Glutamatergic neuron (in vitro differentiated cells): ENCODE measurements at regions not wholly inside any gene's neighbourhood (a gene's known extent, or its start where the extent isn't known, plus 50 kb on each side); places are given as distances from the start of the nearest gene placed in this dataset.

Experiments used
- DNase-seq: peaks from one replicate; pipeline ENCODE4 v3.0.0; 2022
- H3K27ac Mint-ChIP-seq: one replicate; pipeline ENCODE4 v1.8.0; 2020; ENCODE audit warnings: mild to moderate bottlenecking, mixed read lengths, inconsistent platforms; ENCODE audit not compliant: unreplicated experiment
- H3K27me3 Mint-ChIP-seq: one replicate; pipeline ENCODE4 v1.8.0; 2020; ENCODE audit warnings: mild to moderate bottlenecking, moderate library complexity, mixed read lengths, inconsistent platforms; ENCODE audit not compliant: unreplicated experiment
- H3K36me3 Mint-ChIP-seq: one replicate; pipeline ENCODE4 v1.8.0; 2020; ENCODE audit warnings: mild to moderate bottlenecking, mixed read lengths, inconsistent platforms; ENCODE audit not compliant: unreplicated experiment
- H3K4me1 Mint-ChIP-seq: one replicate; pipeline ENCODE4 v1.8.0; 2020; ENCODE audit warnings: mild to moderate bottlenecking, low read depth, mixed read lengths, inconsistent platforms; ENCODE audit not compliant: unreplicated experiment
- H3K4me3 Mint-ChIP-seq: one replicate; pipeline ENCODE4 v1.8.0; 2020; ENCODE audit warnings: mild to moderate bottlenecking, mixed read lengths, inconsistent platforms; ENCODE audit not compliant: unreplicated experiment
- H3K9me3 Mint-ChIP-seq: one replicate; pipeline ENCODE4 v1.8.0; 2020; ENCODE audit warnings: mild to moderate bottlenecking, moderate library complexity, mixed read lengths, inconsistent platforms; ENCODE audit not compliant: unreplicated experiment
- TF ChIP-seq, protein P1 (sequence below): fragments of 200-600 bp; sonication (generic); IDR thresholded peaks from one replicate; pipeline ENCODE4 v1.5.0; 2021; ENCODE audit not compliant: partially characterized antibody, unreplicated experiment

GRCh38 chr17:13420418-13420826 lies 181.3 kb downstream of the HS3ST3A1 start:
- Mint-ChIP-seq H3K4me1 (no peaks in the 10 kb centered on the region), H3K4me3 (no peak overlapping the region), H3K36me3 (no peaks in the 10 kb centered on the region), H3K27me3 (no peaks in the 10 kb centered on the region), H3K9me3 (no peaks in the 10 kb centered on the region), H3K27ac (no peak overlapping the region)
- DNase-seq: no peak
- TF ChIP-seq, protein P1, sequence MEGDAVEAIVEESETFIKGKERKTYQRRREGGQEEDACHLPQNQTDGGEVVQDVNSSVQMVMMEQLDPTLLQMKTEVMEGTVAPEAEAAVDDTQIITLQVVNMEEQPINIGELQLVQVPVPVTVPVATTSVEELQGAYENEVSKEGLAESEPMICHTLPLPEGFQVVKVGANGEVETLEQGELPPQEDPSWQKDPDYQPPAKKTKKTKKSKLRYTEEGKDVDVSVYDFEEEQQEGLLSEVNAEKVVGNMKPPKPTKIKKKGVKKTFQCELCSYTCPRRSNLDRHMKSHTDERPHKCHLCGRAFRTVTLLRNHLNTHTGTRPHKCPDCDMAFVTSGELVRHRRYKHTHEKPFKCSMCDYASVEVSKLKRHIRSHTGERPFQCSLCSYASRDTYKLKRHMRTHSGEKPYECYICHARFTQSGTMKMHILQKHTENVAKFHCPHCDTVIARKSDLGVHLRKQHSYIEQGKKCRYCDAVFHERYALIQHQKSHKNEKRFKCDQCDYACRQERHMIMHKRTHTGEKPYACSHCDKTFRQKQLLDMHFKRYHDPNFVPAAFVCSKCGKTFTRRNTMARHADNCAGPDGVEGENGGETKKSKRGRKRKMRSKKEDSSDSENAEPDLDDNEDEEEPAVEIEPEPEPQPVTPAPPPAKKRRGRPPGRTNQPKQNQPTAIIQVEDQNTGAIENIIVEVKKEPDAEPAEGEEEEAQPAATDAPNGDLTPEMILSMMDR: no peak

DNA sequence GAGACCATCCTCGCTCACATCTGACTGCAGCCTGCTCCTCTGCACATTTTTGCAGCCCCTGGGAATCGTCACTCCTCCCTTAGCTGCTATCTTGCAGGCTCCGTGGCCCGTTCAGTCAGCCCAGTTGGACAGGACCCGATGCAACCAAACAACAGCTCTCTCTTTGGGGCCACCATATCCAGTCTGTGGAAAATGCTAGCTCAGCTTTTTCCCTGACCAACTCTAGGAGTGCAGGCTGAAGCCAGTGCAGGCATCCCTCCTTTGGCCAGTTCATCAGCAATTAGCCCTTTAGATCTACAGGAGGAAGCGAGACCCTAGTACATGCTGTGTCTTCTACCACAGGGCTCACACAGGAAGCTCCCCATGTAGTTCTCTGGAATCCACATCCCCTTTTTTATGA lies 182.1 kb downstream of the HS3ST3A1 start:
- no peak overlapping the region for H3K4me3 Mint-ChIP-seq
- TF ChIP-seq, protein P1: no peak
- H3K4me1 Mint-ChIP-seq: no peaks in the 10 kb centered on the region
- H3K27me3 Mint-ChIP-seq: no peaks in the 10 kb centered on the region
- peaks cover under 1% of the 10 kb centered on the region for H3K9me3 Mint-ChIP-seq
- no peaks in the 10 kb centered on the region for H3K36me3 Mint-ChIP-seq
- DNase-seq: no peak
- no peak overlapping the region for H3K27ac Mint-ChIP-seq

DNA sequence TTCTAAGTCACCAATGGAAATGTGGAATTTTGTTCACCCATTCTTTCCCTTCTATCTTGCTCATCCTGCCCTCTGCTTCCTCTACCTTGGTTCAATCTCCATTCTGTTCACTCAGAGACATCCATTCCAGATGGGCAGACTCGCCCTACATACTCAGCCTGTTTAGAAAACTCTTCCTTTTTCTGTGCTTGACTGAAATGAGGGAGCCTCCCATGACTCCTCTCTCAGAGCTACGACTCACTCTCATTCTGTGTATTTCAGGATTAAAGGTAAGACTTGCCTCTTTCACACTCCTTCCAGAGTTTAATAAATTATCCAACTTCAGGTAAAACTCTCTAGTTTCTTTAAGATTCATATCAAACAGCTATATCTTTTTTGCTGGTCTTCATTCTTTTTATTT lies 182.8 kb downstream of the HS3ST3A1 start:
- Mint-ChIP-seq H3K27ac (no peak overlapping the region), H3K4me3 (no peak overlapping the region), H3K36me3 (no peaks in the 10 kb centered on the region), H3K27me3 (no peaks in the 10 kb centered on the region), H3K4me1 (no peaks in the 10 kb centered on the region), H3K9me3 (peaks cover 3% of the 10 kb centered on the region)
- TF ChIP-seq, protein P1: no peak
- no peak for DNase-seq

DNA sequence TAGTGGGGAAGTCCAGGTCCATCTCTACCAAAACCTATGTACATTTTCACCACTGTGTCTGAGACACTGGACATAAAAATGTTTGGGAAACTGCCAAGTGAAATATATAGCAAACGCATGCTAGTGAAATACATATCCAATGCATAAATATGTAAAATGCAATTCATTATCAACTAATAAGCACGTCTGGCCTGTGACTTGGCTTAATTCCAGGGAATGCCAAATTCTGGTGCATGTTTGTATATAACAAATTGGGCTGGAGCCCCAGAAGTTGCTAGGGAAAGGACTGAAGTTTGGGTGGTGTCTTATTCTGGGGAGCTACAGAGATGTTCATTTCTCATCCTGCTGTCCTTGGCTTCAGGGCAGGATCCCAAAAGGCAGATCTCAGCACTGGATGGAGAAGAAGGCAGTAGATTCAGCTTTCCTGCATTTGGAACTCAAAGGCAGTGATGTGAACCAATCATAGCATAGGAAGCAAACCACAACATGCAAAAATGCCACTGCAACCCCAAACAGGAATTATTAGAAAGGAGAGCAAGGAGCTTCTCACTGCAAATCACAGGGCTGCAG lies 184.3 kb downstream of the HS3ST3A1 start:
- peaks cover 3% of the 10 kb centered on the region for H3K9me3 Mint-ChIP-seq
- H3K36me3 Mint-ChIP-seq: no peaks in the 10 kb centered on the region
- H3K27ac Mint-ChIP-seq: no peak overlapping the region
- TF ChIP-seq, protein P1: no peak
- no peak for DNase-seq
- H3K4me1 Mint-ChIP-seq: no peaks in the 10 kb centered on the region
- no peak overlapping the region for H3K4me3 Mint-ChIP-seq
- H3K27me3 Mint-ChIP-seq: no peaks in the 10 kb centered on the region

- DNase-seq: no peak
- Mint-ChIP-seq H3K4me1 (no peaks in the 10 kb centered on the region), H3K4me3 (no peak overlapping the region), H3K27me3 (no peaks in the 10 kb centered on the region), H3K36me3 (no peaks in the 10 kb centered on the region), H3K9me3 (peaks cover 3% of the 10 kb centered on the region), H3K27ac (no peak overlapping the region)
- TF ChIP-seq, protein P1: no peak
Observed at GRCh38 chr17:13416748-13417363, 184.9 kb downstream of the HS3ST3A1 start.
